Loucy (cell line): ENCODE measurements at regions not wholly inside any gene's neighbourhood (a gene's known extent, or its start where the extent isn't known, plus 50 kb on each side); places are given as distances from the start of the nearest gene placed in this dataset.

ENCODE experiments used
- H2AFZ ChIP-seq: fragments of 200-600 bp; sonication (generic); 2 replicates; pipeline ENCODE4 v1.6.0; 2016; ENCODE audit warnings: antibody characterized with exemption, mild to moderate bottlenecking, low read length, moderate library complexity
- H3F3A ChIP-seq: fragments of 200-600 bp; 2 replicates; pipeline ENCODE4 v1.6.0; 2016; ENCODE audit warnings: antibody characterized with exemption, low read depth, mild to moderate bottlenecking
- H3K27me3 ChIP-seq: fragments of 200-600 bp; sonication (generic); 2 replicates; pipeline ENCODE4 v1.6.1; 2014; ENCODE audit warnings: low read length, mild to moderate bottlenecking; ENCODE audit not compliant: insufficient read depth, poor library complexity, severe bottlenecking
- H3K36me3 ChIP-seq: fragments of 200-600 bp; sonication (generic); 2 replicates; pipeline ENCODE4 v1.6.1; 2016; ENCODE audit warnings: low read length; ENCODE audit not compliant: insufficient read depth
- H3K4me1 ChIP-seq: fragments of 200-600 bp; sonication (generic); 2 replicates; pipeline ENCODE4 v1.5.1; 2014; ENCODE audit warnings: low read length, mild to moderate bottlenecking; ENCODE audit not compliant: insufficient read depth, poor library complexity, severe bottlenecking
- H3K4me2 ChIP-seq: fragments of 200-600 bp; sonication (generic); 2 replicates; pipeline ENCODE4 v1.6.0; 2014; ENCODE audit warnings: antibody characterized with exemption, low read length, low read depth, mild to moderate bottlenecking; ENCODE audit not compliant: poor library complexity, severe bottlenecking
- H3K4me3 ChIP-seq: fragments of 200-600 bp; sonication (generic); 2 replicates; pipeline ENCODE4 v1.5.1; 2014; ENCODE audit warnings: low read length, mild to moderate bottlenecking, mixed read lengths; ENCODE audit not compliant: poor library complexity, severe bottlenecking
- H3K79me2 ChIP-seq: fragments of 200-600 bp; sonication (generic); 2 replicates; pipeline ENCODE4 v1.6.1; 2014; ENCODE audit warnings: low read length; ENCODE audit not compliant: insufficient read depth
- H3K9ac ChIP-seq: fragments of 200-600 bp; sonication (generic); 2 replicates; pipeline ENCODE4 v1.6.0; 2014; ENCODE audit warnings: mild to moderate bottlenecking, low read depth, low read length, moderate library complexity; ENCODE audit not compliant: poor library complexity, severe bottlenecking
- H3K9me2 ChIP-seq: fragments of 200-600 bp; sonication (generic); replicated peaks from 2 replicates; pipeline ENCODE4 v1.6.1; 2016; ENCODE audit warnings: low read depth, low read length, mixed read lengths
- H3K9me3 ChIP-seq: fragments of 200-600 bp; sonication (generic); 2 replicates; pipeline ENCODE4 v1.6.1; 2014; ENCODE audit warnings: mild to moderate bottlenecking, antibody characterized with exemption, low read length, low read depth; ENCODE audit not compliant: insufficient read depth
- H4K20me1 ChIP-seq: fragments of 200-600 bp; sonication (generic); 2 replicates; pipeline ENCODE4 v1.6.0; 2014; ENCODE audit warnings: antibody characterized with exemption, low read length, mild to moderate bottlenecking; ENCODE audit not compliant: insufficient read depth, poor library complexity, severe bottlenecking
- EZH2phosphoT487 ChIP-seq: fragments of 200-600 bp; IDR thresholded peaks from 2 replicates; pipeline ENCODE4 v1.6.1; 2018; ENCODE audit warnings: antibody characterized with exemption, mild to moderate bottlenecking, moderate library complexity, borderline replicate concordance
- TF ChIP-seq, protein P1 (sequence below): fragments of 200-600 bp; sonication (generic); conservative IDR thresholded peaks from 2 replicates; pipeline ENCODE4 v1.5.1; 2014; ENCODE audit warnings: mild to moderate bottlenecking, antibody characterized with exemption, low read length

DNA sequence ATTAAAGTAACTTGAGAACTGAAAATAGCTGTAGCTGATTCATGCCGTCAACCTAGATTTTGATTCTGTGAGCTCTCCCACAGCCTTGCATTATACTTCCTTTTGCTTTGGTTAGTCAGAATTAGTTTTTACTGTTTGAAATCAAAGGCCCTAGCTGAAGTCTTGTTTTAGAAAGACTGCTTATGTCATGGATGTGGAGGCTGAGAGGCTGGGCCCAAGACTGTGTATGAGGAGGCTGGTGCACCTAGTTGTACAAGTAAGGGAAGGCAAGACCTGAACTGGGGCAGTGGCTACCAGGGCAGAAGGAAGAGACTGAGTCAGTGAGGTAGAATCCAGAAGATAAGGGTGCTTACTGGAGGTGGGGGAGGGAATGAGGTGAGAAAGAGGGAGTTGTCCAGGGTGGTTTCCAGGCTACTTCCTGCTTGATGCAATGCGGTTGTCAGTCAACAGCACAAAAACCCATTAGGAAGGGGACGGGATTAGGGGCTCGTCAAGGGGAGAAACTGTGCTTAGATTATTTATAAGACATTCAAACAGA, 76.2 kb upstream of the PAGE3 start:
- Histone ChIP-seq H3K9me3 (no peaks in the 10 kb centered on the region), H3K9ac (no peak overlapping the region), H3K4me2 (no peak overlapping the region), H4K20me1 (no peaks in the 10 kb centered on the region), H3K36me3 (no peaks in the 10 kb centered on the region), H2AFZ (no peak overlapping the region), H3K27me3 (no peaks in the 10 kb centered on the region), H3K4me1 (no peaks in the 10 kb centered on the region), H3F3A (no peaks in the 10 kb centered on the region), H3K9me2 (no peaks in the 10 kb centered on the region), H3K4me3 (no peak overlapping the region), H3K79me2 (no peaks in the 10 kb centered on the region)
- no peak for TF ChIP-seq EZH2phosphoT487
- TF ChIP-seq, protein P1, sequence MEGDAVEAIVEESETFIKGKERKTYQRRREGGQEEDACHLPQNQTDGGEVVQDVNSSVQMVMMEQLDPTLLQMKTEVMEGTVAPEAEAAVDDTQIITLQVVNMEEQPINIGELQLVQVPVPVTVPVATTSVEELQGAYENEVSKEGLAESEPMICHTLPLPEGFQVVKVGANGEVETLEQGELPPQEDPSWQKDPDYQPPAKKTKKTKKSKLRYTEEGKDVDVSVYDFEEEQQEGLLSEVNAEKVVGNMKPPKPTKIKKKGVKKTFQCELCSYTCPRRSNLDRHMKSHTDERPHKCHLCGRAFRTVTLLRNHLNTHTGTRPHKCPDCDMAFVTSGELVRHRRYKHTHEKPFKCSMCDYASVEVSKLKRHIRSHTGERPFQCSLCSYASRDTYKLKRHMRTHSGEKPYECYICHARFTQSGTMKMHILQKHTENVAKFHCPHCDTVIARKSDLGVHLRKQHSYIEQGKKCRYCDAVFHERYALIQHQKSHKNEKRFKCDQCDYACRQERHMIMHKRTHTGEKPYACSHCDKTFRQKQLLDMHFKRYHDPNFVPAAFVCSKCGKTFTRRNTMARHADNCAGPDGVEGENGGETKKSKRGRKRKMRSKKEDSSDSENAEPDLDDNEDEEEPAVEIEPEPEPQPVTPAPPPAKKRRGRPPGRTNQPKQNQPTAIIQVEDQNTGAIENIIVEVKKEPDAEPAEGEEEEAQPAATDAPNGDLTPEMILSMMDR: no peak

GRCh38 chrX:55342533-55343501, 78.1 kb upstream of the PAGE3 start:
- no peak for TF ChIP-seq EZH2phosphoT487
- TF ChIP-seq, protein P1: peak; percentile 56
- Histone ChIP-seq H3K4me2 (no peak overlapping the region), H3K4me1 (no peaks in the 10 kb centered on the region), H3K36me3 (no peaks in the 10 kb centered on the region), H3K4me3 (no peak overlapping the region), H2AFZ (no peak overlapping the region), H3K9ac (no peak overlapping the region), H4K20me1 (no peaks in the 10 kb centered on the region), H3K9me2 (no peaks in the 10 kb centered on the region), H3K27me3 (no peaks in the 10 kb centered on the region), H3F3A (no peaks in the 10 kb centered on the region), H3K79me2 (no peaks in the 10 kb centered on the region), H3K9me3 (no peaks in the 10 kb centered on the region)

- Histone ChIP-seq H2AFZ (no peak overlapping the region), H3K27me3 (no peaks in the 10 kb centered on the region), H3K4me3 (no peak overlapping the region), H3K4me2 (no peak overlapping the region), H3K9me3 (no peaks in the 10 kb centered on the region), H3K9ac (no peak overlapping the region), H3K4me1 (no peaks in the 10 kb centered on the region), H4K20me1 (no peaks in the 10 kb centered on the region), H3K36me3 (no peaks in the 10 kb centered on the region), H3F3A (no peaks in the 10 kb centered on the region), H3K9me2 (no peaks in the 10 kb centered on the region), H3K79me2 (no peaks in the 10 kb centered on the region)
- TF ChIP-seq, protein P1: no peak
- TF ChIP-seq EZH2phosphoT487: no peak
These were observed 91.9 kb upstream of the PAGE3 start for GRCh38 chrX:55356609-55357008.
